DND-41 (cell line): ENCODE measurements at regions not wholly inside any gene's neighbourhood (a gene's known extent, or its start where the extent isn't known, plus 50 kb on each side); places are given as distances from the start of the nearest gene placed in this dataset.
"Not testable (repeated sequence)": the region's sequence is repeated elsewhere in the genome, so short reads cannot be mapped to it uniquely, and the experiment has no call there.

ENCODE experiments used
- CTCF ChIP-seq: IDR thresholded peaks from 2 replicates; pipeline ENCODE4 v1.5.1; 2012; ENCODE audit warnings: borderline replicate concordance, low read length, moderate library complexity, mild to moderate bottlenecking; ENCODE audit not compliant: poor library complexity, severe bottlenecking; ENCODE audit errors: extremely low read depth
- EZH2 ChIP-seq: IDR thresholded peaks from 3 replicates; pipeline ENCODE4 v1.6.1; 2012; ENCODE audit warnings: borderline replicate concordance, low read depth, mild to moderate bottlenecking, moderate library complexity, low read length, inconsistent platforms; ENCODE audit not compliant: severe bottlenecking

GRCh38 chr5:83409776-83410175 is 61.8 kb upstream of the VCAN start:
- TF ChIP-seq CTCF, EZH2: not testable (repeated sequence)
